ENCODE measurements at regions not wholly inside any gene's neighbourhood (a gene's known extent, or its start where the extent isn't known, plus 50 kb on each side); places are given as distances from the start of the nearest gene placed in this dataset.

DNA sequence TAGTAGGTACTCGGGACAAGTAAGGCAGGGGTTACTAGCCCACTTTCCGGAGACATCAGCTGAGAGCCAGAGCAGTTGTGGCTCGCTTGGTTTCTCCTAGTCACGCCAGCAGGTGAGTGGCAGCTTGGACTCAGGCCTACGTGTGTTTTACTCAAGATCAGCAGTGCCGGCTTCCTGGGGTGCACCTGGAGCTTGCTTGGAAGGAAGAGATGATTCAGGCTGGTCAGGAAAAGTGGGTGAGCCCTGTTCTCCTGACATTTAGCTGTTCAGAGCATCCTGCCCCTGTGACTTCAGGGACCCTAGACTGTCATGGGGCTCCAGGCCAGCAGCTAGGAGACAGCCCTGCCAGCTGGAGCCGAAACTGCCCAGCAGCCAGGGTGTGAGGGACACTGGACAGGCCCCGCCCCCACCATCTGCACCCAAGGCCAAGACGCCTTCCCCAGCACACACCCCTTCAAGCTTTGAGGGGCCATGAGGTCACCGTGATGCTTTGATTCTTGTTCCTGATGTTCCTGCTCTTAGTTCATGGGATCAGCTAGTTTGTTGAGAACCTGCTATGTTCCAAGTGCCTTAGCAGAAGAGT lies 238.0 kb upstream of the CIBAR2 start:
- TF ChIP-seq POLR2A (IDR thresholded peaks at IDR 0.05) = no peak
- TF ChIP-seq, protein P1, sequence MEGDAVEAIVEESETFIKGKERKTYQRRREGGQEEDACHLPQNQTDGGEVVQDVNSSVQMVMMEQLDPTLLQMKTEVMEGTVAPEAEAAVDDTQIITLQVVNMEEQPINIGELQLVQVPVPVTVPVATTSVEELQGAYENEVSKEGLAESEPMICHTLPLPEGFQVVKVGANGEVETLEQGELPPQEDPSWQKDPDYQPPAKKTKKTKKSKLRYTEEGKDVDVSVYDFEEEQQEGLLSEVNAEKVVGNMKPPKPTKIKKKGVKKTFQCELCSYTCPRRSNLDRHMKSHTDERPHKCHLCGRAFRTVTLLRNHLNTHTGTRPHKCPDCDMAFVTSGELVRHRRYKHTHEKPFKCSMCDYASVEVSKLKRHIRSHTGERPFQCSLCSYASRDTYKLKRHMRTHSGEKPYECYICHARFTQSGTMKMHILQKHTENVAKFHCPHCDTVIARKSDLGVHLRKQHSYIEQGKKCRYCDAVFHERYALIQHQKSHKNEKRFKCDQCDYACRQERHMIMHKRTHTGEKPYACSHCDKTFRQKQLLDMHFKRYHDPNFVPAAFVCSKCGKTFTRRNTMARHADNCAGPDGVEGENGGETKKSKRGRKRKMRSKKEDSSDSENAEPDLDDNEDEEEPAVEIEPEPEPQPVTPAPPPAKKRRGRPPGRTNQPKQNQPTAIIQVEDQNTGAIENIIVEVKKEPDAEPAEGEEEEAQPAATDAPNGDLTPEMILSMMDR (IDR thresholded peaks at IDR 0.05) = no peak
